ENCODE measurements at regions not wholly inside any gene's neighbourhood (a gene's known extent, or its start where the extent isn't known, plus 50 kb on each side); places are given as distances from the start of the nearest gene placed in this dataset.
"Not testable (repeated sequence)": the region's sequence is repeated elsewhere in the genome, so short reads cannot be mapped to it uniquely, and the experiment has no call there.

- H3K4me3 Mint-ChIP-seq = no peak overlapping the region
- peaks cover 11% of the 10 kb centered on the region for H3K9me3 Mint-ChIP-seq
- no peak overlapping the region for H3K27ac Mint-ChIP-seq
- no peaks in the 10 kb centered on the region for H3K36me3 Mint-ChIP-seq (ENCODE audit: low read depth)
- no peaks in the 10 kb centered on the region for H3K4me1 Mint-ChIP-seq (ENCODE audit: low read depth)
- H3K27me3 Mint-ChIP-seq (ENCODE audit: low read depth) = no peaks in the 10 kb centered on the region
These were observed 350.3 kb upstream of the ATP10A start for GRCh38 chr15:26213427-26213826.

GRCh38 chr15:26212109-26212508 is 349.0 kb upstream of the ATP10A start:
- Mint-ChIP-seq H3K4me3 (no peak overlapping the region), H3K27me3 (ENCODE audit: low read depth) (no peaks in the 10 kb centered on the region), H3K4me1 (ENCODE audit: low read depth) (no peaks in the 10 kb centered on the region), H3K9me3 (peaks cover 10% of the 10 kb centered on the region), H3K27ac (no peak overlapping the region), H3K36me3 (ENCODE audit: low read depth) (no peaks in the 10 kb centered on the region)

GRCh38 chr15:26210980-26211379 is 347.9 kb upstream of the ATP10A start:
- no peaks in the 10 kb centered on the region for H3K9me3 Mint-ChIP-seq
- H3K4me1 Mint-ChIP-seq (ENCODE audit: low read depth) = no peaks in the 10 kb centered on the region
- H3K27ac Mint-ChIP-seq = no peak overlapping the region
- no peak overlapping the region for H3K4me3 Mint-ChIP-seq
- H3K36me3 Mint-ChIP-seq (ENCODE audit: low read depth) = no peaks in the 10 kb centered on the region
- no peaks in the 10 kb centered on the region for H3K27me3 Mint-ChIP-seq (ENCODE audit: low read depth)

- H3K27ac Mint-ChIP-seq = no peak overlapping the region
- no peaks in the 10 kb centered on the region for H3K9me3 Mint-ChIP-seq
- H3K4me3 Mint-ChIP-seq = no peak overlapping the region
- H3K4me1 Mint-ChIP-seq (ENCODE audit: low read depth) = no peaks in the 10 kb centered on the region
- no peaks in the 10 kb centered on the region for H3K27me3 Mint-ChIP-seq (ENCODE audit: low read depth)
- H3K36me3 Mint-ChIP-seq (ENCODE audit: low read depth) = no peaks in the 10 kb centered on the region
These were observed 338.2 kb upstream of the ATP10A start for GRCh38 chr15:26201177-26201858.

GRCh38 chr15:26200427-26200826 is 337.3 kb upstream of the ATP10A start:
- Mint-ChIP-seq H3K4me1 (ENCODE audit: low read depth) (no peaks in the 10 kb centered on the region), H3K27ac (no peak overlapping the region), H3K4me3 (no peak overlapping the region), H3K9me3 (no peaks in the 10 kb centered on the region), H3K27me3 (ENCODE audit: low read depth) (no peaks in the 10 kb centered on the region), H3K36me3 (ENCODE audit: low read depth) (no peaks in the 10 kb centered on the region)

GRCh38 chr15:26197719-26198118 is 334.6 kb upstream of the ATP10A start:
- H3K27ac Mint-ChIP-seq = no peak overlapping the region
- no peak overlapping the region for H3K4me3 Mint-ChIP-seq
- no peaks in the 10 kb centered on the region for H3K9me3 Mint-ChIP-seq
- H3K36me3 Mint-ChIP-seq (ENCODE audit: low read depth) = no peaks in the 10 kb centered on the region
- no peaks in the 10 kb centered on the region for H3K4me1 Mint-ChIP-seq (ENCODE audit: low read depth)
- no peaks in the 10 kb centered on the region for H3K27me3 Mint-ChIP-seq (ENCODE audit: low read depth)

- Mint-ChIP-seq H3K27ac (no peak overlapping the region), H3K4me1 (ENCODE audit: low read depth) (no peaks in the 10 kb centered on the region), H3K4me3 (no peak overlapping the region), H3K9me3 (no peaks in the 10 kb centered on the region), H3K27me3 (ENCODE audit: low read depth) (no peaks in the 10 kb centered on the region), H3K36me3 (ENCODE audit: low read depth) (no peaks in the 10 kb centered on the region)
These were observed 333.9 kb upstream of the ATP10A start for GRCh38 chr15:26197060-26197459.

GRCh38 chr15:26191193-26191592 is 328.1 kb upstream of the ATP10A start:
- Mint-ChIP-seq H3K36me3 (ENCODE audit: low read depth) (no peaks in the 10 kb centered on the region), H3K27me3 (ENCODE audit: low read depth) (no peaks in the 10 kb centered on the region), H3K4me1 (ENCODE audit: low read depth) (no peaks in the 10 kb centered on the region), H3K27ac (no peak overlapping the region), H3K9me3 (no peaks in the 10 kb centered on the region), H3K4me3 (no peak overlapping the region)

- H3K4me1 Mint-ChIP-seq (ENCODE audit: low read depth); H3K9me3 Mint-ChIP-seq; H3K36me3 Mint-ChIP-seq (ENCODE audit: low read depth); H3K4me3 Mint-ChIP-seq; H3K27me3 Mint-ChIP-seq (ENCODE audit: low read depth); H3K27ac Mint-ChIP-seq: not testable (repeated sequence)
These were observed 323.0 kb upstream of the ATP10A start for GRCh38 chr15:26186138-26186537.

- Mint-ChIP-seq H3K4me3 (no peak overlapping the region), H3K4me1 (ENCODE audit: low read depth) (no peaks in the 10 kb centered on the region), H3K9me3 (no peaks in the 10 kb centered on the region), H3K36me3 (ENCODE audit: low read depth) (no peaks in the 10 kb centered on the region), H3K27me3 (ENCODE audit: low read depth) (no peaks in the 10 kb centered on the region), H3K27ac (no peak overlapping the region)
These were observed 319.3 kb upstream of the ATP10A start for GRCh38 chr15:26182441-26182840.

GRCh38 chr15:26179906-26180305 is 316.8 kb upstream of the ATP10A start:
- H3K4me1 Mint-ChIP-seq (ENCODE audit: low read depth) = no peaks in the 10 kb centered on the region
- no peaks in the 10 kb centered on the region for H3K36me3 Mint-ChIP-seq (ENCODE audit: low read depth)
- no peaks in the 10 kb centered on the region for H3K27me3 Mint-ChIP-seq (ENCODE audit: low read depth)
- no peaks in the 10 kb centered on the region for H3K9me3 Mint-ChIP-seq
- no peak overlapping the region for H3K27ac Mint-ChIP-seq
- H3K4me3 Mint-ChIP-seq = no peak overlapping the region

- Mint-ChIP-seq H3K4me1 (ENCODE audit: low read depth) (no peaks in the 10 kb centered on the region), H3K36me3 (ENCODE audit: low read depth) (no peaks in the 10 kb centered on the region), H3K4me3 (no peak overlapping the region), H3K27me3 (ENCODE audit: low read depth) (no peaks in the 10 kb centered on the region), H3K27ac (no peak overlapping the region), H3K9me3 (no peaks in the 10 kb centered on the region)
These were observed 315.6 kb upstream of the ATP10A start for GRCh38 chr15:26178640-26179220.

GRCh38 chr15:26177816-26178215 is 314.7 kb upstream of the ATP10A start:
- no peaks in the 10 kb centered on the region for H3K36me3 Mint-ChIP-seq (ENCODE audit: low read depth)
- H3K9me3 Mint-ChIP-seq = no peaks in the 10 kb centered on the region
- no peak overlapping the region for H3K4me3 Mint-ChIP-seq
- no peak overlapping the region for H3K27ac Mint-ChIP-seq
- no peaks in the 10 kb centered on the region for H3K27me3 Mint-ChIP-seq (ENCODE audit: low read depth)
- no peaks in the 10 kb centered on the region for H3K4me1 Mint-ChIP-seq (ENCODE audit: low read depth)

GRCh38 chr15:26176831-26177230 is 313.7 kb upstream of the ATP10A start:
- no peaks in the 10 kb centered on the region for H3K36me3 Mint-ChIP-seq (ENCODE audit: low read depth)
- no peak overlapping the region for H3K27ac Mint-ChIP-seq
- H3K9me3 Mint-ChIP-seq = no peaks in the 10 kb centered on the region
- H3K4me1 Mint-ChIP-seq (ENCODE audit: low read depth) = no peaks in the 10 kb centered on the region
- no peaks in the 10 kb centered on the region for H3K27me3 Mint-ChIP-seq (ENCODE audit: low read depth)
- H3K4me3 Mint-ChIP-seq = no peak overlapping the region

GRCh38 chr15:26171266-26171665 is 308.1 kb upstream of the ATP10A start:
- no peak overlapping the region for H3K27ac Mint-ChIP-seq
- H3K9me3 Mint-ChIP-seq = no peaks in the 10 kb centered on the region

GRCh38 chr15:26166429-26166828 is 303.3 kb upstream of the ATP10A start:
- no peaks in the 10 kb centered on the region for H3K4me1 Mint-ChIP-seq (ENCODE audit: low read depth)
- H3K27ac Mint-ChIP-seq = no peak overlapping the region
- no peak overlapping the region for H3K4me3 Mint-ChIP-seq
- no peaks in the 10 kb centered on the region for H3K9me3 Mint-ChIP-seq
- H3K36me3 Mint-ChIP-seq (ENCODE audit: low read depth) = no peaks in the 10 kb centered on the region
- H3K27me3 Mint-ChIP-seq (ENCODE audit: low read depth) = no peaks in the 10 kb centered on the region

More at GRCh38 chr15:26171266-26171665, 308.1 kb upstream of the ATP10A start:
- no peaks in the 10 kb centered on the region for H3K4me1 Mint-ChIP-seq (ENCODE audit: low read depth)
- H3K27me3 Mint-ChIP-seq (ENCODE audit: low read depth) = no peaks in the 10 kb centered on the region
- H3K4me3 Mint-ChIP-seq = no peak overlapping the region
- no peaks in the 10 kb centered on the region for H3K36me3 Mint-ChIP-seq (ENCODE audit: low read depth)

Measured in T-helper 1 cell treated with Interleukin-12 subunit alpha and Interleukin-12 subunit beta and Interleukin-4 antibody, amounts not matched to agents 30 μg/mL and 1 μg/mL, for 36 hours (primary cell).